Activated T-helper 1 cell treated with anti-CD3 and anti-CD28 coated beads, Interleukin-12 subunit alpha, Interleukin-12 subunit beta, Interleukin-2, Interleukin-4 antibody, amounts not matched to agents 30 ng/mL and 10 ng/mL and 1 ng/mL, durations not matched to agents 14 hours and 24 hours and 36 hours (primary cell): ENCODE measurements at regions not wholly inside any gene's neighbourhood (a gene's known extent, or its start where the extent isn't known, plus 50 kb on each side); places are given as distances from the start of the nearest gene placed in this dataset.

Source experiments
- DNase-seq: peaks from one replicate; pipeline ENCODE4 v3.0.0; 2021; ENCODE audit warnings: low spot score
- H3K27ac Mint-ChIP-seq: one replicate; pipeline ENCODE4 v1.8.0; 2021; ENCODE audit warnings: mild to moderate bottlenecking, mixed read lengths
- H3K27me3 Mint-ChIP-seq: one replicate; pipeline ENCODE4 v1.8.0; 2022; ENCODE audit warnings: mild to moderate bottlenecking, moderate library complexity, mixed read lengths; ENCODE audit not compliant: insufficient read depth
- H3K36me3 Mint-ChIP-seq: one replicate; pipeline ENCODE4 v1.8.0; 2021; ENCODE audit warnings: low read depth, mixed read lengths
- H3K4me1 Mint-ChIP-seq: one replicate; pipeline ENCODE4 v1.8.0; 2021; ENCODE audit warnings: low read depth, mixed read lengths
- H3K4me3 Mint-ChIP-seq: one replicate; pipeline ENCODE4 v1.8.0; 2021; ENCODE audit warnings: mild to moderate bottlenecking, moderate library complexity, mixed read lengths
- H3K9me3 Mint-ChIP-seq: one replicate; pipeline ENCODE4 v1.8.0; 2021; ENCODE audit warnings: mixed read lengths
- intact Hi-C: fragments of 100-400 bp; cut with micrococcal nuclease; formaldehyde crosslinking; loops from one replicate; pipeline ENCODE4 v1.15.1; 2024

DNA sequence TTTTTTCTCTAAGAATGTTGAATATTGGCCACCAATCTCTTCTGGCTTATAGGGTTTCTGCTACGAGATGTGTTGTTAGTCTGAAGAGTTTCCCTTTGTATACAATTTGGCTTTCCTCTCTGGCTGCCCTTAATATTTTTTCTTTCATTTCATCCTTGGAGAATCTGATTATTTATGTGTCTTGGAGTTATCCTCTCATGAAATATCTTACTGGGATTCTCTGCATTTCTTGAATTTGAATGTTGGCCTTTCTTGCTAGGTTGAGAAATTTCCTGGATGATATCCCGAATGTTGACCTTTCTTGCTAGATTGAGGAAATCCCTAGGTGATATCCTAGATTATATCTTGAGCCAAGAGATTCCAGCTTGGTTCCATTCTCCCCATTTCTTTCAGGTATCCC is 125.6 kb downstream of the SLC5A7 start:
- intact Hi-C loops = no loop called here
- DNase-seq = no peak
- H3K4me3 Mint-ChIP-seq = no peak overlapping the region
- H3K27ac Mint-ChIP-seq = no peak overlapping the region
- H3K36me3 Mint-ChIP-seq = peaks cover 1% of the 10 kb centered on the region
- peaks cover 9% of the 10 kb centered on the region for H3K9me3 Mint-ChIP-seq
- no peaks in the 10 kb centered on the region for H3K4me1 Mint-ChIP-seq
- H3K27me3 Mint-ChIP-seq = peaks cover 2% of the 10 kb centered on the region

DNA sequence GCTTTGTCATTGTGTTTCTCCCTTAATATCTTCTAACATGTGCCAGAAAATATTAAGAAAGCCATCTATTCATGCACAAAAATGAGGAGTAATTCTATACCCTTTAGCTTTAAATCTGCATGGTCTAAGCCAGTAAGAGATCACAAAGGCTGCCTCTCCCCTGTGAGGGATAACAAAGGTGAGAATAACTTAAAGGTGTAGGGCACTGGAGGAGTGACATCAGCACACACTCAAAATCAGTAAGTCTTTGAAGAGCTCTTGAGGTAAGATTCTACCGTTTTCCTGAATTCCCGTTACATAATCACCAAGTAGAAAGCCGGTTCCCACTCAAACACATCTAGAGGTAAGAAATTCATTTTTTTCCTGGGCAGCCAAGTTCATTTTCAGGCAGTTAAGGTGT is 123.9 kb upstream of the SULT1C3 start:
- peaks cover 1% of the 10 kb centered on the region for H3K36me3 Mint-ChIP-seq
- no peak for DNase-seq
- H3K4me3 Mint-ChIP-seq = no peak overlapping the region
- peaks cover 4% of the 10 kb centered on the region for H3K9me3 Mint-ChIP-seq
- no peak overlapping the region for H3K27ac Mint-ChIP-seq
- H3K27me3 Mint-ChIP-seq = peaks cover 2% of the 10 kb centered on the region
- no peaks in the 10 kb centered on the region for H3K4me1 Mint-ChIP-seq
- intact Hi-C loops = no loop called here

- H3K9me3 Mint-ChIP-seq = no peaks in the 10 kb centered on the region
- H3K4me3 Mint-ChIP-seq = no peak overlapping the region
- no peaks in the 10 kb centered on the region for H3K4me1 Mint-ChIP-seq
- H3K36me3 Mint-ChIP-seq = no peaks in the 10 kb centered on the region
- no peak for DNase-seq
- intact Hi-C loops = no loop called here
- no peak overlapping the region for H3K27ac Mint-ChIP-seq
- peaks cover 2% of the 10 kb centered on the region for H3K27me3 Mint-ChIP-seq
These were observed 120.8 kb upstream of the SULT1C3 start for GRCh38 chr2:108118996-108119395.

- H3K36me3 Mint-ChIP-seq = no peaks in the 10 kb centered on the region
- intact Hi-C loops = no loop called here
- H3K9me3 Mint-ChIP-seq = no peaks in the 10 kb centered on the region
- no peak for DNase-seq
- no peak overlapping the region for H3K27ac Mint-ChIP-seq
- peaks cover 2% of the 10 kb centered on the region for H3K27me3 Mint-ChIP-seq
- no peak overlapping the region for H3K4me3 Mint-ChIP-seq
- no peaks in the 10 kb centered on the region for H3K4me1 Mint-ChIP-seq
These were observed 120.3 kb upstream of the SULT1C3 start for GRCh38 chr2:108119492-108119891.

DNA sequence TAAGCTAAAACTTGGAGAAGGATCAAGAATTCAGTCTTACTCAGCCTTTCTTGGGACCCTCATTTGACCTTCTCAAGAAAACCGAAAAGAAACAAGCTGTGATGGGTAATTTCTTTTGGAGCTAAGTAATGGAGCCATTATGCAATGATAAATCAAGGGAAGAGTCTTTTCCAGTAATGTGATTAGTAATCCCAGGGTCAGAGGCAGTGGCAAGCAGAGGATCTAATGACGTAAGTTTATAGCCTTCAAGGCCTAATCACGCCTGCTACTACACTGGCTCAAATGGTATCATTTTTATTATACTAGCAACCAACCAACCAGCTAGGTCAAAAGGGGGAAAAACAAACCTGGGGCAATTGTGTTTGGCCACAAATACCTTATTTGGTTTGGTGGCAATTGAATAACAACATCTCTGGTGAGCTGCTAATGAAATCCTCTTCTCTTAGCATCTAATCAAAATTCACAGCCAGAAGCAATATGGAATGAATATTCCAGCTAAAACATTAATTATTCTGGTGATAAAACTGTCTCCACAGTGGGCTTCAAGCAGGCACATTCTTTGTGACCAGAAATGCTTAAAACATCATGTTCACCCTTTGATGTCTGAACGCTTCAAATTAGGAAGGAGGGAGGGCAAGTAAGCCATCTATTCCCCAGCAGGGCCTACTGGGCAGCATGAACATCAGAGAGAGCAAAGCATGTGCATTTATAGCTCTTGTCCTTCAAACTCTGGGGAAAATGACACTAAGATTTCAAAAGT is 114.9 kb upstream of the SULT1C3 start:
- no peak overlapping the region for H3K27ac Mint-ChIP-seq

GRCh38 chr2:108125581-108125980 is 114.2 kb upstream of the SULT1C3 start:
- intact Hi-C loops = no loop called here
- Mint-ChIP-seq H3K4me3 (no peak overlapping the region), H3K9me3 (no peaks in the 10 kb centered on the region), H3K4me1 (no peaks in the 10 kb centered on the region), H3K36me3 (no peaks in the 10 kb centered on the region), H3K27me3 (no peaks in the 10 kb centered on the region), H3K27ac (no peak overlapping the region)
- DNase-seq = no peak

More for the DNA sequence above, 114.9 kb upstream of the SULT1C3 start:
- H3K36me3 Mint-ChIP-seq = no peaks in the 10 kb centered on the region
- no peak overlapping the region for H3K4me3 Mint-ChIP-seq
- no peak for DNase-seq
- intact Hi-C loops = no loop called here
- no peaks in the 10 kb centered on the region for H3K27me3 Mint-ChIP-seq
- no peaks in the 10 kb centered on the region for H3K9me3 Mint-ChIP-seq
- H3K4me1 Mint-ChIP-seq = no peaks in the 10 kb centered on the region

- H3K4me3 Mint-ChIP-seq = no peak overlapping the region
- DNase-seq = no peak
- H3K27ac Mint-ChIP-seq = no peak overlapping the region
- intact Hi-C loops = no loop called here
- H3K36me3 Mint-ChIP-seq = no peaks in the 10 kb centered on the region
- H3K27me3 Mint-ChIP-seq = no peaks in the 10 kb centered on the region
- no peaks in the 10 kb centered on the region for H3K4me1 Mint-ChIP-seq
- no peaks in the 10 kb centered on the region for H3K9me3 Mint-ChIP-seq
These were observed 111.5 kb upstream of the SULT1C3 start for GRCh38 chr2:108128249-108128648.

DNA sequence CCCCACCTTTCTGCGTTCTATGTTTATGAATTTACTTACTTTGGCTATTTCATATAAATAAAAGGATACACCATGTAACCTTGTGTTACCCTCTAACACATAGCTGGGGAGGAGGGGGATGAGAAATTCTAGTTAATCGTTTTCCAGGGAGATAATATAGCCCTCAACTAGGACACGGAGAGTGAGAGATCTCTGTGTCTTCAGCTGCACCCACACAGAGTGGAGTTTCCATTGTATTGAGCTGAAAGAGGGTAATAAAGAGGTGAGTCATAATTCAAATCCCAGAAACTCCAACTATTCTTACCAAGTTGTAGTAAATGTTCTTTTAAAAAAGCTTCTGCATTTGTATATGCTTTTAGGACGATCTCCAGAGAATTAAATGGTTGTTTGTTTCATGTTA is 110.1 kb upstream of the SULT1C3 start:
- H3K4me3 Mint-ChIP-seq = no peak overlapping the region
- intact Hi-C loops = no loop called here
- H3K9me3 Mint-ChIP-seq = no peaks in the 10 kb centered on the region
- DNase-seq = no peak
- no peaks in the 10 kb centered on the region for H3K27me3 Mint-ChIP-seq
- H3K36me3 Mint-ChIP-seq = no peaks in the 10 kb centered on the region
- no peak overlapping the region for H3K27ac Mint-ChIP-seq
- H3K4me1 Mint-ChIP-seq = no peaks in the 10 kb centered on the region

DNA sequence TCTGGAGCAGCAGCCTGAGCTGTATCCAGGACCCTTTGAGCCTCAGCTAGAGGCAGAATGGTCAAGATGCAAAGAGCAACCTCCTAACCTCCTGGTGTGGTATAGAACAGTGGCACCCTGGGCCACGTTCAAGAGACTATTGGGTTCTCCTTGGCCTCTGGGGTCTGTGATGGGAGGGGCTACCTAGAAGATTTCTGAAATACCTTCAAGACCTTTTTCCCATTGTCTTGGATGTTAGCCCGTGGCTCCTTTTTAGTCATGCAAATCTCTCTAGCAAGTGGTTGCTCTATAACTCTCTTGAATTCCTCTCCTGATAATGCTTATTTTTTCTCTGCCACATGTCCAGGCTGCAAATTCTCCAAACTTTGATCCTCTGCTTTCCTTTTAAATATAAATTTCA is 106.3 kb upstream of the SULT1C3 start:
- no peaks in the 10 kb centered on the region for H3K36me3 Mint-ChIP-seq
- intact Hi-C loops = no loop called here
- DNase-seq = no peak
- H3K9me3 Mint-ChIP-seq = no peaks in the 10 kb centered on the region
- H3K4me1 Mint-ChIP-seq = no peaks in the 10 kb centered on the region
- no peaks in the 10 kb centered on the region for H3K27me3 Mint-ChIP-seq
- H3K4me3 Mint-ChIP-seq = no peak overlapping the region
- no peak overlapping the region for H3K27ac Mint-ChIP-seq

GRCh38 chr2:108139521-108139920 is 100.2 kb upstream of the SULT1C3 start:
- H3K36me3 Mint-ChIP-seq = no peaks in the 10 kb centered on the region
- H3K27ac Mint-ChIP-seq = no peak overlapping the region
- no peaks in the 10 kb centered on the region for H3K9me3 Mint-ChIP-seq
- intact Hi-C loops = no loop called here
- H3K4me3 Mint-ChIP-seq = no peak overlapping the region
- H3K27me3 Mint-ChIP-seq = no peaks in the 10 kb centered on the region
- no peak for DNase-seq
- no peaks in the 10 kb centered on the region for H3K4me1 Mint-ChIP-seq

DNA sequence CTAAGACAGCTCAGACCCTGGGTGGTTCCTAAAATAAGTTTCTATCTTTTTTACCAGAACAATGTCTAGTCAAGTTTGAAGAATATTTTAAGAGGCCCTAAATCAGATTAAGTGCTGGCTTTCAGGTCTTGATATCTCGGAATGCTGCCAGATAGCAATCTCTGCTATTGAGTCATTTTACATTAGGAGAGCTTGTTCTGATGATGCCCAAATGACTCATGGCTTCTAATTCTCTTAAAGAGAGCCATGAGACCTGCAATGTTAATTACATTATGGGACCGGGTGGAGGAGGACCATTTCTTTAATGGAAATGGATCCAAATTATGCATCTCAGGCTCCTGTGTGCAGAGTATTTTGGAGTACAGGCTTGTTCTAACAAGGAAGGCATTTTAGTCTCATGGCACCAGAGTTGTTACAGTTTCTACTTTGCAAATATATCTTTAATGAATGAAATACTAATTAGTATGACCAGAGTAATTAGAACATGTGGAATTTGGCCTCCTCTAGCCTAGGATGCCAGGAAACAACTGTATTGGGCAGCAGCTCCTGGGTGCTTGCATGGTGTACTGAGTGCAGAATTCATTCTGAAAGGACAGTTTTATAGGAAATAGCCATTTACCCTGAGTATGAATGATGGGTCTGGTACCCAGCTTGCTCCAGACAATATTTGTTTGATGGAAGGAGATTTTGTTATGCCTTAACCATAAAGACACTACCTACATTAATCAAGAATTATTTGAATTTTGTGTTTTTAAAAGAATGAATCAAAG is 94.0 kb upstream of the SULT1C3 start:
- H3K9me3 Mint-ChIP-seq = no peaks in the 10 kb centered on the region
- intact Hi-C loops = no loop called here
- no peak overlapping the region for H3K27ac Mint-ChIP-seq
- H3K4me3 Mint-ChIP-seq = no peak overlapping the region
- no peak for DNase-seq
- H3K27me3 Mint-ChIP-seq = no peaks in the 10 kb centered on the region
- no peaks in the 10 kb centered on the region for H3K4me1 Mint-ChIP-seq
- H3K36me3 Mint-ChIP-seq = no peaks in the 10 kb centered on the region

- no peak for DNase-seq
- H3K27ac Mint-ChIP-seq = no peak overlapping the region
- H3K27me3 Mint-ChIP-seq = no peaks in the 10 kb centered on the region
- no peak overlapping the region for H3K4me3 Mint-ChIP-seq
- H3K9me3 Mint-ChIP-seq = no peaks in the 10 kb centered on the region
- intact Hi-C loops = no loop called here
- no peaks in the 10 kb centered on the region for H3K36me3 Mint-ChIP-seq
- no peaks in the 10 kb centered on the region for H3K4me1 Mint-ChIP-seq
These were observed 91.2 kb upstream of the SULT1C3 start for GRCh38 chr2:108148555-108148954.

DNA sequence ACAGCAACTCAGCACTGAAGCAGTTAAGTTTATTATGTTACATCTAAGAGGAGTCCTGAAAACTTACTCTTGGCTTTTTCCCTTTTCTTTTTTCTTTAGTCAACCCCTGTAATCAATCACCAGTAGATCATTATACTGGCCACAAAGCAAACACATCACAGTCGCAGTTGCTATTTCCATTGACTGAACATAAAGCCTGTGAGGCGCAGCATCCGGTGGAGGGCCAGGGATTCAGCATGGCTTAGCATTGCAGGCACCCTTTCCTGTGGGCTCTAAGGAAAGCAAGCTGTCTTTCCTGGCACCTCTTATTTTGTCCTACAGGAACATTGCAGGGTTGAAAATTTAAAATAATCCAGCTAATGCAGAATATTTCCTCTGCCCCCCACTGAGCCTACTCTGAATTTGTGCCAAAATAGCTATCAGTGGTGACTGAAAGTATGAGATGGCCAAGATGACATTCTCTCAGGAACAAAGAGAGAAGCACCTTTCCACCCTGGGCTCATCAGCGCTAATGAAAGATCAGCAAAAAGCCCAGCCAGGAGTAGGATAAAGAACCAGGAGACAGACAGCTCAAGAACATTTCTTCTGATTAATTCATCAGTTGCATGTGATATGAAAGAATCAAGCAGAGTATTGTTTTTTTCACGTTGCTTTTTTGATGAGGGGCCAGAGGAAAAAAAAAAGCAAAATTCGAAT is 85.3 kb upstream of the SULT1C3 start:
- H3K4me3 Mint-ChIP-seq = no peak overlapping the region
- no peaks in the 10 kb centered on the region for H3K27me3 Mint-ChIP-seq
- H3K27ac Mint-ChIP-seq = no peak overlapping the region
- no peaks in the 10 kb centered on the region for H3K36me3 Mint-ChIP-seq
- DNase-seq = no peak
- intact Hi-C loops = no loop called here
- H3K9me3 Mint-ChIP-seq = no peaks in the 10 kb centered on the region
- H3K4me1 Mint-ChIP-seq = no peaks in the 10 kb centered on the region
